ENCODE measurements at regions not wholly inside any gene's neighbourhood (a gene's known extent, or its start where the extent isn't known, plus 50 kb on each side); places are given as distances from the start of the nearest gene placed in this dataset.

GRCh38 chr14:71623939-71624338 is 308.3 kb upstream of the RGS6 start:
- TF ChIP-seq POLR2A (IDR thresholded peaks at IDR 0.05; ENCODE audit: low read depth, low read length) = no peak
- no peak for TF ChIP-seq CTCF (conservative IDR thresholded peaks at IDR 0.05; ENCODE audit: low read depth, low read length)
- no peak for TF ChIP-seq MXI1 (IDR thresholded peaks at IDR 0.05; ENCODE audit: borderline replicate concordance, low read depth, low read length)
- no peak for TF ChIP-seq RAD21 (IDR thresholded peaks at IDR 0.05; ENCODE audit: low read length)
- TF ChIP-seq RCOR1 (IDR thresholded peaks at IDR 0.05; ENCODE audit: insufficient replicate concordance, low read length) = no peak
- TF ChIP-seq USF2 (IDR thresholded peaks at IDR 0.05; ENCODE audit: low read depth, low read length) = no peak
- no peak for TF ChIP-seq NFE2L2 (IDR thresholded peaks at IDR 0.05; ENCODE audit: low read depth, low read length)
- TF ChIP-seq RFX5 (IDR thresholded peaks at IDR 0.05; ENCODE audit: low read depth, low read length) = no peak
